CD4-positive, alpha-beta T cell (primary cell): ENCODE measurements at regions not wholly inside any gene's neighbourhood (a gene's known extent, or its start where the extent isn't known, plus 50 kb on each side); places are given as distances from the start of the nearest gene placed in this dataset.

Experiments used
- ATAC-seq: fragments of 200-7000 bp; cut with Tn5 transposase; one replicate; pipeline ENCODE4 v1.10.0; 2022; ENCODE audit warnings: mild to moderate bottlenecking; ENCODE audit not compliant: poor library complexity
- CTCF ChIA-PET: fragments of 350-600 bp; sonication (Branson Sonifier 250); formaldehyde crosslinking; loops from one replicate; lab custom pipeline; 2021; ENCODE audit warnings: antibody characterized with exemption, inconsistent platforms; lab: Charles Lee
- POLR2A ChIA-PET: fragments of 350-600 bp; sonication (Branson Sonifier 250); formaldehyde crosslinking; loops from one replicate; lab custom pipeline; 2021; ENCODE audit warnings: antibody characterized with exemption, inconsistent platforms; lab: Charles Lee
- DNase-seq, 14 experiments: peaks; one replicate each; pipeline ENCODE4 v3.0.0-alpha.2; 2013 to 2020; ENCODE audit warnings: mixed read lengths in 2 of 14
- H3K27ac ChIP-seq, 2 donors: one replicate each; pipeline versions ENCODE4 v1.5.1 to v1.7.0; 2013; ENCODE audit warnings: low read length in 2 of 2, low read depth in 1 of 2, mild to moderate bottlenecking in 1 of 2
- H3K27me3 ChIP-seq, 2 experiments: 1 replicate in 1 of 2; 2 replicates in 1 of 2; pipeline versions ENCODE4 v1.6.1 to v1.7.0; 2013; ENCODE audit warnings: low read length in 2 of 2, control low read depth in 1 of 2, mild to moderate bottlenecking in 1 of 2, moderate library complexity in 1 of 2; ENCODE audit not compliant: insufficient read depth in 2 of 2, control insufficient read depth in 1 of 2
- H3K36me3 ChIP-seq: one replicate; pipeline ENCODE4 v1.6.1; 2013; ENCODE audit warnings: low read length, control low read depth; ENCODE audit not compliant: insufficient read depth
- H3K4me1 ChIP-seq: one replicate; pipeline ENCODE4 v1.6.1; 2013; ENCODE audit warnings: low read length, control low read depth; ENCODE audit not compliant: insufficient read depth
- H3K4me3 ChIP-seq: one replicate; pipeline ENCODE4 v1.5.1; 2013; ENCODE audit warnings: mild to moderate bottlenecking, low read length, moderate library complexity
- H3K9me3 ChIP-seq, 2 experiments: 1 replicate in 1 of 2; 2 replicates in 1 of 2; pipeline versions ENCODE4 v1.6.1 to v1.7.0; 2013; ENCODE audit warnings: low read length in 2 of 2, mild to moderate bottlenecking in 2 of 2, control low read depth in 1 of 2, moderate library complexity in 1 of 2; ENCODE audit not compliant: control insufficient read depth in 1 of 2, insufficient read depth in 1 of 2
- H3K27ac Mint-ChIP-seq: one replicate; pipeline ENCODE4 v1.8.0; 2020; ENCODE audit warnings: mixed read lengths
- H3K27me3 Mint-ChIP-seq: one replicate; pipeline ENCODE4 v1.8.0; 2021; ENCODE audit warnings: mixed read lengths
- H3K36me3 Mint-ChIP-seq: one replicate; pipeline ENCODE4 v1.8.0; 2021; ENCODE audit warnings: low read depth, mixed read lengths
- H3K4me1 Mint-ChIP-seq: one replicate; pipeline ENCODE4 v1.8.0; 2021; ENCODE audit warnings: low read depth, mixed read lengths
- H3K4me3 Mint-ChIP-seq: one replicate; pipeline ENCODE4 v1.8.0; 2020; ENCODE audit warnings: mild to moderate bottlenecking, mixed read lengths
- H3K9me3 Mint-ChIP-seq: one replicate; pipeline ENCODE4 v1.8.0; 2020; ENCODE audit warnings: mixed read lengths
- intact Hi-C, 2 experiments: fragments of 100-400 bp; cut with DNase I in 1 of 2; cut with micrococcal nuclease in 1 of 2; formaldehyde crosslinking; loops; one replicate each; pipeline versions ENCODE4 v1.15.1 to v1.9.0; 2023 to 2025; cut with DNase I, micrococcal nuclease
- TF ChIP-seq, protein P1 (sequence below): fragments of 200-600 bp; IDR thresholded peaks from one replicate; pipeline ENCODE4 v1.8.0; 2022; ENCODE audit warnings: antibody characterized with exemption, mild to moderate bottlenecking

DNA sequence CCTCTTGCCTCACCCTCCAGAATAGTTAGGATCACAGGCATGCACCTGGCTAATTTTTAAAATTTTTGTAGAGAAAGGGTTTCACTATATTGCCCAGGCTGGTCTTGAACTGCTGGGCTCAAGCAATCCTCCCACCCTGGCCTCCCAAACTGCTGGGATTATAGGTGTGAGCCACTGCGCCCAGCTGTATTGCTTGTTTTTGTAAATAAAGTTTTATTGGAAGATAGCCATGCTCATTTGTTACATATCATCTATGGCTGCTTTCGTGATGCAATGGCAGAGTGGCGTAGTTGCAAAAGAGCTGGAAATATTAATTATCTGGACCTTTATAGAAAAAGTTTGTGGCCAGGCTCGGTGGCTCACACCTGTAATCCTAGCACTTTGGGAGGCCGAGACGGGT is 109.4 kb upstream of the SPRED2 start:
- no peak for ATAC-seq
- CTCF ChIA-PET = no interaction called here
- Mint-ChIP-seq H3K27me3 (peaks cover 6% of the 10 kb centered on the region), H3K4me1 (no peaks in the 10 kb centered on the region), H3K36me3 (no peaks in the 10 kb centered on the region), H3K27ac (no peak overlapping the region), H3K9me3 (no peaks in the 10 kb centered on the region), H3K4me3 (no peak overlapping the region)
- no peak for DNase-seq
- intact Hi-C loops = no loop called here
- no peaks in the 10 kb centered on the region for H3K36me3 ChIP-seq
- TF ChIP-seq, protein P1, sequence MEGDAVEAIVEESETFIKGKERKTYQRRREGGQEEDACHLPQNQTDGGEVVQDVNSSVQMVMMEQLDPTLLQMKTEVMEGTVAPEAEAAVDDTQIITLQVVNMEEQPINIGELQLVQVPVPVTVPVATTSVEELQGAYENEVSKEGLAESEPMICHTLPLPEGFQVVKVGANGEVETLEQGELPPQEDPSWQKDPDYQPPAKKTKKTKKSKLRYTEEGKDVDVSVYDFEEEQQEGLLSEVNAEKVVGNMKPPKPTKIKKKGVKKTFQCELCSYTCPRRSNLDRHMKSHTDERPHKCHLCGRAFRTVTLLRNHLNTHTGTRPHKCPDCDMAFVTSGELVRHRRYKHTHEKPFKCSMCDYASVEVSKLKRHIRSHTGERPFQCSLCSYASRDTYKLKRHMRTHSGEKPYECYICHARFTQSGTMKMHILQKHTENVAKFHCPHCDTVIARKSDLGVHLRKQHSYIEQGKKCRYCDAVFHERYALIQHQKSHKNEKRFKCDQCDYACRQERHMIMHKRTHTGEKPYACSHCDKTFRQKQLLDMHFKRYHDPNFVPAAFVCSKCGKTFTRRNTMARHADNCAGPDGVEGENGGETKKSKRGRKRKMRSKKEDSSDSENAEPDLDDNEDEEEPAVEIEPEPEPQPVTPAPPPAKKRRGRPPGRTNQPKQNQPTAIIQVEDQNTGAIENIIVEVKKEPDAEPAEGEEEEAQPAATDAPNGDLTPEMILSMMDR = no peak
- no peaks in the 10 kb centered on the region for H3K4me1 ChIP-seq
- no peaks in the 10 kb centered on the region for H3K9me3 ChIP-seq
- no peak overlapping the region for H3K4me3 ChIP-seq
- no peak overlapping the region for H3K27ac ChIP-seq
- no peaks in the 10 kb centered on the region for H3K27me3 ChIP-seq
- POLR2A ChIA-PET = no interaction called here

DNA sequence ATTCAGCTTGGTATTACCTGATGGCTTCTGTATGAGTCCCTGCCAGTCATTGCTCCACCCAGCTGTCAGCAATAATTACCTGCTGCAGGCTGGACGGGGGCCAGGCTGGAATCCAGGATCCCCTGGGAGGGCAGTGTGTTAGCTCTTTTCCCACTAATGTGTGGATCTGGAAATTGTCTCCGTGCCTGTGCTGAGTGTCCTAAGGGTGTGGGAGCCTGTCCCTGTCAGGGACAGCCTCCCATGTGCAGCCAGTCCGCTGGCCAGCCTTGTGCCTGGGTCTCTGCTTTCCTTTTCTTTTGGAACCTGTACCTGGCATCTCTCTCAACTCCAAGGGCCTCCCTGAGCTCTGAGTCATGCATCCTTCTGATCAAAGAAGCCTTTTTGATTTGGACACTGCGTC is 107.2 kb upstream of the SPRED2 start:
- no peak for ATAC-seq
- no peak overlapping the region for H3K27ac Mint-ChIP-seq
- H3K9me3 Mint-ChIP-seq = no peaks in the 10 kb centered on the region
- no peaks in the 10 kb centered on the region for H3K4me1 Mint-ChIP-seq
- ChIA-PET POLR2A (no interaction called here), CTCF (no interaction called here)
- peaks cover 0 to 1% of the 10 kb centered on the region in 2 experiments for H3K27me3 ChIP-seq
- peaks cover 12% of the 10 kb centered on the region for H3K27me3 Mint-ChIP-seq
- no peak for DNase-seq
- TF ChIP-seq, protein P1 = no peak
- no peaks in the 10 kb centered on the region for H3K36me3 Mint-ChIP-seq
- no peaks in the 10 kb centered on the region for H3K4me1 ChIP-seq
- no peaks in the 10 kb centered on the region for H3K36me3 ChIP-seq
- no peak overlapping the region for H3K27ac ChIP-seq
- intact Hi-C loops = no loop called here
- H3K4me3 ChIP-seq = no peak overlapping the region
- no peak overlapping the region for H3K4me3 Mint-ChIP-seq
- no peaks in the 10 kb centered on the region for H3K9me3 ChIP-seq

DNA sequence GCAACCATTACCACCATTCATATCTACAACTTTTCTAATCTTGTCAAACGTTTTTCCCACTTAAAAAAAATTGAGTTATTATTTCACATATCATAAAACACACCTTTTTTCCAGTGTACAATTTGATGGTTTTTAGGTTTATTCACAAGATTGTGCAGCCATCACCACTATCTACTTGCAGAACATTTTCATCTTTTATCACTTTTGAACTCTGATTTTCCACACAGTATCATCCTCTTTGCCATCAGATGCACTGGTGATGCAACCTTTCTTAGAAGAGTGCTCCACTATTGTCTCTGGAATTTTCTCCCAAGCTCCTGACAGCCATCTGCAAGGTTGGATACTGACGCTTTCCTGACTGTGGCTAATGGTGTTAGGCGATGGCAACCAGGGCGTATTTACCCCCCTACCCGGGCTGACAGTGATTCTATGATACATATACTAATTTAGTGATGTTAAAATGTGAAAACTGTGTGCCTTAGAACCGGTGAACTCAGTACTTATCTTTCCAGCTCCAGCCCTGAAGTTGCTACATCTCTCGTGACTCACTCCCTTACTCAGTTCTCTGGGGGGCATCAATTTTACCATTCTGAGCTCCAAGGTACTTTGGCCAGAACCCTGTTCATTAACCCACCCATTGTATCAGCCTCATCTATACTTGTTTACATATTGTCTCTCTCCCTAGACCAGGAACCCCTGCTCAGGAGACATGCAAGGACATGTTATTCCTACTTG is 105.4 kb upstream of the SPRED2 start:
- no peak overlapping the region for H3K27ac Mint-ChIP-seq
- no peaks in the 10 kb centered on the region for H3K9me3 Mint-ChIP-seq
- no peaks in the 10 kb centered on the region for H3K9me3 ChIP-seq
- H3K4me1 Mint-ChIP-seq = no peaks in the 10 kb centered on the region
- no peak overlapping the region for H3K4me3 ChIP-seq
- TF ChIP-seq, protein P1 = no peak
- peaks cover 0 to 4% of the 10 kb centered on the region in 2 experiments for H3K27me3 ChIP-seq
- H3K36me3 ChIP-seq = no peaks in the 10 kb centered on the region
- no peaks in the 10 kb centered on the region for H3K4me1 ChIP-seq
- H3K4me3 Mint-ChIP-seq = no peak overlapping the region
- no peaks in the 10 kb centered on the region for H3K36me3 Mint-ChIP-seq
- CTCF ChIA-PET = no interaction called here
- intact Hi-C loops = no loop called here
- peaks cover 12% of the 10 kb centered on the region for H3K27me3 Mint-ChIP-seq
- DNase-seq (no peak), ATAC-seq (no peak)
- no peak overlapping the region for H3K27ac ChIP-seq
- POLR2A ChIA-PET = no interaction called here
